ENCODE measurements at regions not wholly inside any gene's neighbourhood (a gene's known extent, or its start where the extent isn't known, plus 50 kb on each side); places are given as distances from the start of the nearest gene placed in this dataset.

- no peaks in the 10 kb centered on the region for H3K36me3 Mint-ChIP-seq (ENCODE audit: low read depth)
- DNase-seq (ENCODE audit: low spot score), result no peak
- no peak overlapping the region for H3K27ac Mint-ChIP-seq
- no peak overlapping the region for H3K4me3 Mint-ChIP-seq
- H3K9me3 Mint-ChIP-seq, result peaks cover under 1% of the 10 kb centered on the region
- H3K4me1 Mint-ChIP-seq (ENCODE audit: low read depth), result no peaks in the 10 kb centered on the region
- no peaks in the 10 kb centered on the region for H3K27me3 Mint-ChIP-seq (ENCODE audit: low read depth)
Observed at GRCh38 chr18:22318745-22319407, 98.8 kb downstream of the CTAGE1 start.

GRCh38 chr18:22314420-22314819, 103.3 kb downstream of the CTAGE1 start:
- Mint-ChIP-seq H3K9me3 (peaks cover 3% of the 10 kb centered on the region), H3K27me3 (ENCODE audit: low read depth) (no peaks in the 10 kb centered on the region), H3K27ac (no peak overlapping the region), H3K4me3 (no peak overlapping the region), H3K36me3 (ENCODE audit: low read depth) (no peaks in the 10 kb centered on the region), H3K4me1 (ENCODE audit: low read depth) (no peaks in the 10 kb centered on the region)
- no peak for DNase-seq (ENCODE audit: low spot score)

- H3K4me1 Mint-ChIP-seq (ENCODE audit: low read depth), result no peaks in the 10 kb centered on the region
- H3K4me3 Mint-ChIP-seq, result no peak overlapping the region
- no peak for DNase-seq (ENCODE audit: low spot score)
- no peaks in the 10 kb centered on the region for H3K36me3 Mint-ChIP-seq (ENCODE audit: low read depth)
- no peaks in the 10 kb centered on the region for H3K27me3 Mint-ChIP-seq (ENCODE audit: low read depth)
- H3K9me3 Mint-ChIP-seq, result peaks cover 3% of the 10 kb centered on the region
- H3K27ac Mint-ChIP-seq, result no peak overlapping the region
Observed at GRCh38 chr18:22314001-22314400, 103.7 kb downstream of the CTAGE1 start.

GRCh38 chr18:22311301-22311700, 106.4 kb downstream of the CTAGE1 start:
- peaks cover 3% of the 10 kb centered on the region for H3K9me3 Mint-ChIP-seq
- no peak for DNase-seq (ENCODE audit: low spot score)

GRCh38 chr18:22309191-22309590, 108.5 kb downstream of the CTAGE1 start:
- Mint-ChIP-seq H3K36me3 (ENCODE audit: low read depth) (no peaks in the 10 kb centered on the region), H3K27me3 (ENCODE audit: low read depth) (no peaks in the 10 kb centered on the region), H3K9me3 (peaks cover 4% of the 10 kb centered on the region), H3K4me3 (no peak overlapping the region), H3K27ac (no peak overlapping the region), H3K4me1 (ENCODE audit: low read depth) (no peaks in the 10 kb centered on the region)
- DNase-seq (ENCODE audit: low spot score), result no peak

More at GRCh38 chr18:22311301-22311700, 106.4 kb downstream of the CTAGE1 start:
- Mint-ChIP-seq H3K27me3 (ENCODE audit: low read depth) (no peaks in the 10 kb centered on the region), H3K36me3 (ENCODE audit: low read depth) (no peaks in the 10 kb centered on the region), H3K27ac (no peak overlapping the region), H3K4me3 (no peak overlapping the region), H3K4me1 (ENCODE audit: low read depth) (no peaks in the 10 kb centered on the region)

GRCh38 chr18:22307528-22307927, 110.2 kb downstream of the CTAGE1 start:
- no peak overlapping the region for H3K27ac Mint-ChIP-seq
- peaks cover 7% of the 10 kb centered on the region for H3K9me3 Mint-ChIP-seq
- no peak overlapping the region for H3K4me3 Mint-ChIP-seq
- H3K4me1 Mint-ChIP-seq (ENCODE audit: low read depth), result no peaks in the 10 kb centered on the region
- H3K36me3 Mint-ChIP-seq (ENCODE audit: low read depth), result no peaks in the 10 kb centered on the region
- H3K27me3 Mint-ChIP-seq (ENCODE audit: low read depth), result no peaks in the 10 kb centered on the region
- DNase-seq (ENCODE audit: low spot score), result no peak

- Mint-ChIP-seq H3K36me3 (ENCODE audit: low read depth) (no peaks in the 10 kb centered on the region), H3K4me1 (ENCODE audit: low read depth) (no peaks in the 10 kb centered on the region), H3K4me3 (no peak overlapping the region), H3K9me3 (peaks cover 7% of the 10 kb centered on the region), H3K27me3 (ENCODE audit: low read depth) (no peaks in the 10 kb centered on the region), H3K27ac (no peak overlapping the region)
- no peak for DNase-seq (ENCODE audit: low spot score)
Observed at GRCh38 chr18:22303927-22304326, 113.8 kb downstream of the CTAGE1 start.

GRCh38 chr18:22302144-22302543, 115.6 kb downstream of the CTAGE1 start:
- Mint-ChIP-seq H3K27me3 (ENCODE audit: low read depth) (no peaks in the 10 kb centered on the region), H3K9me3 (peaks cover 7% of the 10 kb centered on the region), H3K4me3 (no peak overlapping the region), H3K4me1 (ENCODE audit: low read depth) (no peaks in the 10 kb centered on the region), H3K27ac (no peak overlapping the region), H3K36me3 (ENCODE audit: low read depth) (no peaks in the 10 kb centered on the region)
- no peak for DNase-seq (ENCODE audit: low spot score)

GRCh38 chr18:22300665-22301636, 116.8 kb downstream of the CTAGE1 start:
- DNase-seq (ENCODE audit: low spot score), result no peak
- Mint-ChIP-seq H3K9me3 (peaks cover 7% of the 10 kb centered on the region), H3K27me3 (ENCODE audit: low read depth) (no peaks in the 10 kb centered on the region), H3K27ac (no peak overlapping the region), H3K36me3 (ENCODE audit: low read depth) (no peaks in the 10 kb centered on the region), H3K4me3 (no peak overlapping the region), H3K4me1 (ENCODE audit: low read depth) (no peaks in the 10 kb centered on the region)

GRCh38 chr18:22297008-22297407, 120.7 kb downstream of the CTAGE1 start:
- DNase-seq (ENCODE audit: low spot score), result no peak
- Mint-ChIP-seq H3K36me3 (ENCODE audit: low read depth) (no peaks in the 10 kb centered on the region), H3K27ac (no peak overlapping the region), H3K9me3 (no peaks in the 10 kb centered on the region), H3K27me3 (ENCODE audit: low read depth) (no peaks in the 10 kb centered on the region), H3K4me3 (no peak overlapping the region), H3K4me1 (ENCODE audit: low read depth) (no peaks in the 10 kb centered on the region)

- H3K9me3 Mint-ChIP-seq, result no peaks in the 10 kb centered on the region
- no peak for DNase-seq (ENCODE audit: low spot score)
- no peak overlapping the region for H3K4me3 Mint-ChIP-seq
- H3K4me1 Mint-ChIP-seq (ENCODE audit: low read depth), result no peaks in the 10 kb centered on the region
- no peak overlapping the region for H3K27ac Mint-ChIP-seq
- H3K27me3 Mint-ChIP-seq (ENCODE audit: low read depth), result no peaks in the 10 kb centered on the region
- H3K36me3 Mint-ChIP-seq (ENCODE audit: low read depth), result no peaks in the 10 kb centered on the region
Observed at GRCh38 chr18:22296304-22296703, 121.4 kb downstream of the CTAGE1 start.

GRCh38 chr18:22293417-22293816, 124.0 kb downstream of the GATA6 start:
- DNase-seq (ENCODE audit: low spot score), result no peak
- Mint-ChIP-seq H3K27me3 (ENCODE audit: low read depth) (no peaks in the 10 kb centered on the region), H3K4me1 (ENCODE audit: low read depth) (no peaks in the 10 kb centered on the region), H3K9me3 (no peaks in the 10 kb centered on the region), H3K27ac (no peak overlapping the region), H3K4me3 (no peak overlapping the region), H3K36me3 (ENCODE audit: low read depth) (no peaks in the 10 kb centered on the region)

- no peak for DNase-seq (ENCODE audit: low spot score)
- no peak overlapping the region for H3K27ac Mint-ChIP-seq
- no peaks in the 10 kb centered on the region for H3K27me3 Mint-ChIP-seq (ENCODE audit: low read depth)
- no peaks in the 10 kb centered on the region for H3K4me1 Mint-ChIP-seq (ENCODE audit: low read depth)
- H3K4me3 Mint-ChIP-seq, result no peak overlapping the region
- no peaks in the 10 kb centered on the region for H3K36me3 Mint-ChIP-seq (ENCODE audit: low read depth)
- no peaks in the 10 kb centered on the region for H3K9me3 Mint-ChIP-seq
Observed at GRCh38 chr18:22290004-22290403, 120.6 kb downstream of the GATA6 start.

GRCh38 chr18:22286585-22286984, 117.2 kb downstream of the GATA6 start:
- Mint-ChIP-seq H3K27me3 (ENCODE audit: low read depth) (no peaks in the 10 kb centered on the region), H3K27ac (no peak overlapping the region), H3K36me3 (ENCODE audit: low read depth) (no peaks in the 10 kb centered on the region), H3K9me3 (no peaks in the 10 kb centered on the region), H3K4me3 (no peak overlapping the region), H3K4me1 (ENCODE audit: low read depth) (no peaks in the 10 kb centered on the region)
- DNase-seq (ENCODE audit: low spot score), result no peak
